OCI-LY7 (cell line): ENCODE measurements at regions not wholly inside any gene's neighbourhood (a gene's known extent, or its start where the extent isn't known, plus 50 kb on each side); places are given as distances from the start of the nearest gene placed in this dataset.
"Not testable (repeated sequence)": the region's sequence is repeated elsewhere in the genome, so short reads cannot be mapped to it uniquely, and the experiment has no call there.

Experiments used
- BruUV-seq: library from RNA; stranded (reverse); fragments of 400-500 nt; replicated peaks from 2 replicates; lab custom pipeline; 2021; lab: Mats Ljungman, UMichigan
- CTCF ChIA-PET: fragments of 300-600 bp; sonication (Branson Sonifier 250); formaldehyde crosslinking; loops from one replicate; lab custom pipeline; 2022; ENCODE audit warnings: antibody characterized with exemption; ENCODE audit not compliant: unreplicated experiment; lab: Charles Lee
- POLR2A ChIA-PET: fragments of 300-600 bp; sonication (Branson Sonifier 250); formaldehyde crosslinking; loops from one replicate; lab custom pipeline; 2022; ENCODE audit warnings: antibody characterized with exemption; lab: Charles Lee
- DNase-seq: peaks from one replicate; pipeline ENCODE4 v3.0.0-alpha.2; 2015; ENCODE audit warnings: low spot score
- H2AFZ ChIP-seq: fragments of 200-600 bp; sonication (generic), shearing (Covaris generic); 2 replicates; pipeline ENCODE4 v1.6.1; 2014; ENCODE audit warnings: mild to moderate bottlenecking, antibody characterized with exemption, low read length, moderate library complexity
- H3K27ac ChIP-seq: fragments of 200-600 bp; sonication (generic); 2 replicates; pipeline ENCODE4 v1.5.1; 2014; ENCODE audit warnings: mixed run types, low read depth, mild to moderate bottlenecking, moderate library complexity, low read length, inconsistent platforms; ENCODE audit not compliant: poor library complexity, severe bottlenecking
- H3K36me3 ChIP-seq: fragments of 200-600 bp; sonication (generic); 2 replicates; pipeline ENCODE4 v1.6.1; 2014; ENCODE audit warnings: mild to moderate bottlenecking, antibody characterized with exemption, low read length, moderate library complexity, mixed read lengths; ENCODE audit not compliant: insufficient read depth
- H3K4me1 ChIP-seq: fragments of 200-600 bp; sonication (generic); 2 replicates; pipeline ENCODE4 v1.5.1; 2014; ENCODE audit warnings: mild to moderate bottlenecking, low read length; ENCODE audit not compliant: insufficient read depth, poor library complexity, severe bottlenecking
- H3K4me2 ChIP-seq: fragments of 200-600 bp; sonication (generic); 2 replicates; pipeline ENCODE4 v1.6.1; 2014; ENCODE audit warnings: mild to moderate bottlenecking, low read length
- H3K4me3 ChIP-seq: fragments of 200-600 bp; sonication (generic); 2 replicates; pipeline ENCODE4 v1.5.1; 2014; ENCODE audit warnings: mild to moderate bottlenecking, low read depth, low read length; ENCODE audit not compliant: poor library complexity, severe bottlenecking
- H3K79me2 ChIP-seq: fragments of 200-600 bp; sonication (generic); 2 replicates; pipeline ENCODE4 v1.6.1; 2016; ENCODE audit warnings: low read depth, mild to moderate bottlenecking, low read length, moderate library complexity, mixed read lengths; ENCODE audit not compliant: insufficient read depth
- H3K9me2 ChIP-seq: fragments of 200-600 bp; sonication (generic); 2 replicates; pipeline ENCODE4 v1.6.1; 2016; ENCODE audit warnings: mild to moderate bottlenecking, low read length, mixed read lengths; ENCODE audit not compliant: insufficient read depth
- H3K9me3 ChIP-seq: fragments of 200-600 bp; sonication (generic); 2 replicates; pipeline ENCODE4 v1.6.1; 2014; ENCODE audit warnings: mild to moderate bottlenecking, mixed run types, low read length, mixed read lengths
- H4K20me1 ChIP-seq: fragments of 200-600 bp; sonication (generic); 2 replicates; pipeline ENCODE4 v1.6.1; 2014; ENCODE audit warnings: mild to moderate bottlenecking, antibody characterized with exemption, low read length, moderate library complexity, mixed read lengths; ENCODE audit not compliant: insufficient read depth
- EZH2phosphoT487 ChIP-seq: fragments of 200-600 bp; sonication (generic); IDR thresholded peaks from 2 replicates; pipeline ENCODE4 v1.6.1; 2018; ENCODE audit warnings: low read depth, borderline replicate concordance, mild to moderate bottlenecking, mixed run types, antibody characterized with exemption, low read length, moderate library complexity, mixed read lengths
- intact Hi-C: fragments of 100-400 bp; cut with micrococcal nuclease; formaldehyde crosslinking; loops from one replicate; pipeline ENCODE4 v1.10.0; 2022; ENCODE audit not compliant: unreplicated experiment
- TF ChIP-seq, protein P1 (sequence below): fragments of 200-600 bp; sonication (generic); conservative IDR thresholded peaks from 2 replicates; pipeline ENCODE4 v1.5.1; 2014; ENCODE audit warnings: mild to moderate bottlenecking, antibody characterized with exemption, low read length, moderate library complexity, mixed read lengths

DNA sequence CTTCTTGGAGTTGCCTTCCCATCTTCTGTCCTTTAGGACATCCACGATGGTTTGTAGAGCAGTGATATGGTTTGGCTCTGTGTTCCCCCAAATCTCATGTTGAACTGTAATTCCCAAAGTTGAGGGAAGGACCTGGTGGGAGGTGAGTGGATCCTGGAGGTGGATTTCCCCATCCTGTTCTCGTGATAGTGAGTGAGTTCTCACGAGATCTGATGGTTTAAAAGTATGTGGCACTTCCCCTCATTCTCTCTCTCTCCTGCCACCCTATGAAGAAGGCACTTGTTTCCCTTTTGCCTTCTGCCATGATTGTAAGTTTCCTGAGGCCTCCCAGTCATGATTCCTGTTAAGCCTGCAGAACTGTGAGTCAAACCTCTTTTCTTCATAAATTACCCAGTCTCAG lies 99.2 kb downstream of the BRMS1L start:
- no TSS peak for BruUV-seq
- no peak for TF ChIP-seq EZH2phosphoT487
- TF ChIP-seq, protein P1, sequence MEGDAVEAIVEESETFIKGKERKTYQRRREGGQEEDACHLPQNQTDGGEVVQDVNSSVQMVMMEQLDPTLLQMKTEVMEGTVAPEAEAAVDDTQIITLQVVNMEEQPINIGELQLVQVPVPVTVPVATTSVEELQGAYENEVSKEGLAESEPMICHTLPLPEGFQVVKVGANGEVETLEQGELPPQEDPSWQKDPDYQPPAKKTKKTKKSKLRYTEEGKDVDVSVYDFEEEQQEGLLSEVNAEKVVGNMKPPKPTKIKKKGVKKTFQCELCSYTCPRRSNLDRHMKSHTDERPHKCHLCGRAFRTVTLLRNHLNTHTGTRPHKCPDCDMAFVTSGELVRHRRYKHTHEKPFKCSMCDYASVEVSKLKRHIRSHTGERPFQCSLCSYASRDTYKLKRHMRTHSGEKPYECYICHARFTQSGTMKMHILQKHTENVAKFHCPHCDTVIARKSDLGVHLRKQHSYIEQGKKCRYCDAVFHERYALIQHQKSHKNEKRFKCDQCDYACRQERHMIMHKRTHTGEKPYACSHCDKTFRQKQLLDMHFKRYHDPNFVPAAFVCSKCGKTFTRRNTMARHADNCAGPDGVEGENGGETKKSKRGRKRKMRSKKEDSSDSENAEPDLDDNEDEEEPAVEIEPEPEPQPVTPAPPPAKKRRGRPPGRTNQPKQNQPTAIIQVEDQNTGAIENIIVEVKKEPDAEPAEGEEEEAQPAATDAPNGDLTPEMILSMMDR = no peak
- Histone ChIP-seq H4K20me1 (no peaks in the 10 kb centered on the region), H2AFZ (no peak overlapping the region), H3K9me2 (no peaks in the 10 kb centered on the region), H3K27ac (no peak overlapping the region), H3K36me3 (no peaks in the 10 kb centered on the region), H3K79me2 (no peaks in the 10 kb centered on the region), H3K9me3 (no peaks in the 10 kb centered on the region), H3K4me2 (no peak overlapping the region), H3K4me3 (no peak overlapping the region), H3K4me1 (no peaks in the 10 kb centered on the region)
- DNase-seq = no peak
- ChIA-PET POLR2A (no interaction called here), CTCF (no interaction called here)
- intact Hi-C loops = no loop called here

DNA sequence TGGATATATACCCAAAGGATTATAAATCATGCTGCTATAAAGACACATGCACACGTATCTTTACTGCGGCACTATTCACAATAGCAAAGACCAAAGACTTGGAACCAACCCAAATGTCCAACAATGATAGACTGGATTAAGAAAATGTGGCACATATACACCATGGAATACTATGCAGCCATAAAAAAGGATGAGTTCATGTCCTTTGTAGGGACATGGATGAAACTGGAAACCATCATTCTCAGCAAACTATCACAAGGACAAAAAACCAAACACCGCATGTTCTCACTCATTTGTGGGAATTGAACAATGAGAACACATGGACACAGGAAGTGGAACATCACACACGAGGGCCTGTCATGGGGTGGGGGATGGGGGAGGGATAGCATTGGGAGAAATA lies 96.5 kb downstream of the BRMS1L start:
- BruUV-seq, intact Hi-C loops, H2AFZ ChIP-seq, H3K27ac ChIP-seq, H3K9me2 ChIP-seq, H3K79me2 ChIP-seq, H3K4me1 ChIP-seq, H3K4me3 ChIP-seq, H4K20me1 ChIP-seq, H3K4me2 ChIP-seq, DNase-seq, H3K9me3 ChIP-seq, H3K36me3 ChIP-seq, POLR2A ChIA-PET, CTCF ChIA-PET: not testable (repeated sequence)

DNA sequence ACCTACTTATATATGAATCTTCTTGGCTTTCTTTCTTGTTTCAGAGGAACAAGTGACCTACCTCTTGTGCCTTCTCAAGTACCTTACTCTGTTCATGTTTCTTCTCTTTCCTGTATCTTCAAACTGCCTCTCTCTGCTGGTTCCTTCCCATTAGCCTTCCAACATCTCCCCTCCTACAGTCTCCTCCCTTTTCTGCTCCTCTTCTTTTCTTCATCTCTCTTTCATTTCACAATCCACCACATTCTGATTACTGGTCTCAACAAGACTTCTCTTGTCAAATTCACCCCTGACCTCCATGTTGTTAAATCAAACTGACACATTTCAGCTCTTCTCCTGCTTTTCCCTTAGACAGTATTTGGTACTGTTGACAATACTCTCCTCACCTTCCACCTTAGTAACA lies 95.6 kb downstream of the BRMS1L start:
- Histone ChIP-seq H3K9me3 (no peaks in the 10 kb centered on the region), H3K4me1 (no peaks in the 10 kb centered on the region), H3K4me2 (no peak overlapping the region), H3K79me2 (no peaks in the 10 kb centered on the region), H3K4me3 (no peak overlapping the region), H3K9me2 (no peaks in the 10 kb centered on the region), H3K36me3 (no peaks in the 10 kb centered on the region), H2AFZ (no peak overlapping the region), H3K27ac (no peak overlapping the region), H4K20me1 (no peaks in the 10 kb centered on the region)
- no TSS peak for BruUV-seq
- ChIA-PET CTCF (no interaction called here), POLR2A (no interaction called here)
- no peak for TF ChIP-seq EZH2phosphoT487
- TF ChIP-seq, protein P1 = no peak
- DNase-seq = no peak
- intact Hi-C loops = no loop called here
